ENCODE measurements at regions not wholly inside any gene's neighbourhood (a gene's known extent, or its start where the extent isn't known, plus 50 kb on each side); places are given as distances from the start of the nearest gene placed in this dataset.
A peak's percentile ranks its signal among the peaks of the same experiment; 100 is the strongest.
"Not testable (repeated sequence)": the region's sequence is repeated elsewhere in the genome, so short reads cannot be mapped to it uniquely, and the experiment has no call there.

DNA sequence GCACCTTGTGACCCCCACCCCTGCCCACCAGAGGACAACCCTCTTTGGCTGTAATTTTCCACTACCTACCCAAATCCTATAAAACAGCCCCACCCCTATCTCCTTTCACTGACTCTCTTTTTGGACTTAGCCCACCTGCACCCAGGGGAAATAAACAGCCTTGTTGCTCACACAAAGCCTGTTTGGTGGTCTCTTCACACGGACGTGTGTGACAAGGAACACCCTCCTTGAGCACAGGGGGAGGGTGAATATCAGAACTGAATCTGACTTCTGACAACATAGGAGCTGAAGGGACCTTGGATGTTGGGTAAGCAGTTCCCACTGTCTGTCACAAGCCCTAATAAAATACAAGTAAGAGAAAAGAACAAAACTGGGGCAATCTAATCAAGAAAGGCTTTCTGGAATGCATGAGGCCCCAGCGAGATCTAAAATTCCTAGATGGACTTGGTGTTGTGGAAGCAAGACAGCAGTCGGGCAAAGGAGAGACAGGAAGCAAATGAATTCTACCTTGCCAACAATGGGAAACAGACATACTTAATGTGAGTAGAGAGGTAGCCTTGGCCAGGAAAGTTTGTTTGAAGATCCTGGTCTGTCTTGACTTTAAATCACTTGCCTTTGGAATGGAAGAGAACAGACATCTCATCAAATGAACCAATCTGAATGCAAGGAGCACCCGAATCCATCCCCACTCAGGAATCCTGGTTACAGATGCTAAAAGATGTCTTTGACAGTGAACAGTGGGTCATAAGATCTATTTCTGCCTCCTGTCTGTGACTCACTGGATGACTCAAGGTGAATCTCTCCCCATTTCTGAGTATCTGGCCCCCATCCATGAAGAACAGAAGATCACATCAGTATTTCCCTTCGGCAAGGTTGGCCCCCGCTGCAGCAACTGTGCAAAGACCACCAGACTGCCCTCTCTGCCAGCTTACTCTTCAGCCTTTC is 53.3 kb downstream of the OLFML3 start:
- Histone ChIP-seq H3K9me3 (no peaks in the 10 kb centered on the region), H3K4me1 (no peaks in the 10 kb centered on the region), H3K36me3 (no peaks in the 10 kb centered on the region), H3K4me3 (no peak overlapping the region), H3K27ac (no peak overlapping the region), H3K27me3 (no peaks in the 10 kb centered on the region)
- intact Hi-C loops (cut with DNase I; ENCODE audit: low total_unique reads), result no loop called here
- DNase-seq, result no peak
- TF ChIP-seq, protein P1, sequence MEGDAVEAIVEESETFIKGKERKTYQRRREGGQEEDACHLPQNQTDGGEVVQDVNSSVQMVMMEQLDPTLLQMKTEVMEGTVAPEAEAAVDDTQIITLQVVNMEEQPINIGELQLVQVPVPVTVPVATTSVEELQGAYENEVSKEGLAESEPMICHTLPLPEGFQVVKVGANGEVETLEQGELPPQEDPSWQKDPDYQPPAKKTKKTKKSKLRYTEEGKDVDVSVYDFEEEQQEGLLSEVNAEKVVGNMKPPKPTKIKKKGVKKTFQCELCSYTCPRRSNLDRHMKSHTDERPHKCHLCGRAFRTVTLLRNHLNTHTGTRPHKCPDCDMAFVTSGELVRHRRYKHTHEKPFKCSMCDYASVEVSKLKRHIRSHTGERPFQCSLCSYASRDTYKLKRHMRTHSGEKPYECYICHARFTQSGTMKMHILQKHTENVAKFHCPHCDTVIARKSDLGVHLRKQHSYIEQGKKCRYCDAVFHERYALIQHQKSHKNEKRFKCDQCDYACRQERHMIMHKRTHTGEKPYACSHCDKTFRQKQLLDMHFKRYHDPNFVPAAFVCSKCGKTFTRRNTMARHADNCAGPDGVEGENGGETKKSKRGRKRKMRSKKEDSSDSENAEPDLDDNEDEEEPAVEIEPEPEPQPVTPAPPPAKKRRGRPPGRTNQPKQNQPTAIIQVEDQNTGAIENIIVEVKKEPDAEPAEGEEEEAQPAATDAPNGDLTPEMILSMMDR (IDR thresholded peaks at IDR 0.05), result no peak

DNA sequence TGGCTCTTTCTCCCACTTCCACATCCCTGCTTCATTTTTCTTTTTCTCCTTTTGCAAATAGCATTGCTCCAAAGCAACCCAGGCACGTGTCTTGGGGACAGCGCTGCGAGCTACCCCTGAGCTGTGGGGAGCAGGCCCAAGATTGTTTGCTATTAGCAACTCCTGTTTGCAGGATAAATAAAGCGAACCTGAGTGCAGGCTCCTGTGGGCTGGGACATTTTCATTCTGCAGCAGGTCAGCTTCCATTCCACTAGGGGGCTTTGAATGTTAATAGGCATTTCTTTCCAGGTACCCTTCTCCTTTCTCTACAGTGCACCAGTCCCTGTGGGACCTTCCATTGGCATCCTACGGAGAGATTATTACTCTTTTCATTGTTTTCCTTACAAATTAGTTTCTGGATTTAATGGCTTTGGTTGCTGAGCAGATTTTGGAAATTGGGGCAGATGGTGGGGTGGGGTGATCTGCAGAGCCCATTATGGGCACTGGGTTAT is 54.0 kb downstream of the OLFML3 start:
- H3K4me3 ChIP-seq, result no peak overlapping the region
- no peaks in the 10 kb centered on the region for H3K36me3 ChIP-seq
- H3K9me3 ChIP-seq, result no peaks in the 10 kb centered on the region
- H3K27ac ChIP-seq, result no peak overlapping the region
- no peaks in the 10 kb centered on the region for H3K27me3 ChIP-seq
- TF ChIP-seq, protein P1 (IDR thresholded peaks at IDR 0.05), result peak; percentile 12 to 16
- intact Hi-C loops (cut with DNase I; ENCODE audit: low total_unique reads), result no loop called here
- no peak for DNase-seq
- no peaks in the 10 kb centered on the region for H3K4me1 ChIP-seq

DNA sequence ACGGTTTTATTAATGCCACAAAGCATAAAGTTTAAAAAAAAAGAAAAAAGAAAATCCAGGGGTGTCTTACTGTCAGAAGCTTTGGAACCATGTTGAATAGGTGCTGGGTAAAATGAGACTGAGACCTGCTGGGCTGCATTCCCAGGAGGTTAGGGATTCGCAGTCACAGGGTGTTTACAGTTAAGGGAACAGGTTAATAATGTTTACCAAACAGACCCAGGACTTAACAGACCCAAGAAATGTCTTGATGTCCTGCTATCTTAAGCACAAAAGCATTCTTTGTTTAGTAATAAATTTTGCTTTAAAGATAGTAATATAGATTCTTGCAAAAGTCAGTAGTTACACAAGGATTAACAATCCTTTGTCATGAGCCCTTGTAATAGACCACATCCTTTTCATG is 54.7 kb downstream of the OLFML3 start:
- intact Hi-C loops (cut with DNase I; ENCODE audit: low total_unique reads), result no loop called here
- no peak overlapping the region for H3K4me3 ChIP-seq
- no peaks in the 10 kb centered on the region for H3K9me3 ChIP-seq
- no peak overlapping the region for H3K27ac ChIP-seq
- H3K36me3 ChIP-seq, result no peaks in the 10 kb centered on the region
- no peak for DNase-seq
- H3K27me3 ChIP-seq, result no peaks in the 10 kb centered on the region
- no peaks in the 10 kb centered on the region for H3K4me1 ChIP-seq
- TF ChIP-seq, protein P1 (IDR thresholded peaks at IDR 0.05), result no peak

DNA sequence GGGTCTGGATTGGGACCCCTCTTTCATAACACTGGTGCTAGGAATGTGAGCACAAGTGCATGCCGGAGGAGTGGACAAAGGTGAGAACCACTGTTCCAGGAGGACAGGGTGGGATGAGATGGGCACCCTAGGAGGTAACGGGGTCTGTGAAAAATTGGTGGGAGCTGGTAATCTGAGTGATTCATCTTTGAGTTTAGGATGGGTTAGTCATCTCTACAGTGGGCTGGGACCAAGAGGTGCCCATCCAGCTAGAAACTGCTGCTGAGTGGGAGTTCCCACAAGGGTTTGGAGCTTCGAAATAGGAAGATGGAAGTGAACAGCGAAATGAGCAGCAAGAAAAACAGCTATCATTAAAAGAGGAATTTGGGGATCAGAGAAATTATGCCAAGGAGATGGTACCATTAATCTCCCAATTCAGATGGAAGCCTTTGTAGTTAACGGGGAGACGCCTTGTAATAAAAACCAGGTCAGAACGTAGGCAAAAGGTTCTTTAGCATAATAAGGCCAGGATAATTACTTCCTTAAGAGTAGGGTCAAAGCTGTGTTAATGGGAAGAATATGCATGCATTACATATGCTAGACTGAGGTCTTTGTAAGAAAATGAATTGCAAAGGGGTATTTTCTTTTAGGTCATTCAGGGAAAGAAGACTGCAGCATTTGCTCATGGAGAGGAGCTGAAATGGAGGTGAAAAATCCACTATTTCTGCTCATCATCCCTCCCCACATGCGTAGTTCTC is 55.5 kb downstream of the OLFML3 start:
- H3K36me3 ChIP-seq, result no peaks in the 10 kb centered on the region
- no peaks in the 10 kb centered on the region for H3K4me1 ChIP-seq
- intact Hi-C loops (cut with DNase I; ENCODE audit: low total_unique reads), result no loop called here
- DNase-seq, result no peak
- no peak overlapping the region for H3K27ac ChIP-seq
- H3K27me3 ChIP-seq, result no peaks in the 10 kb centered on the region
- H3K4me3 ChIP-seq, result no peak overlapping the region
- TF ChIP-seq, protein P1 (IDR thresholded peaks at IDR 0.05), result no peak
- no peaks in the 10 kb centered on the region for H3K9me3 ChIP-seq

DNA sequence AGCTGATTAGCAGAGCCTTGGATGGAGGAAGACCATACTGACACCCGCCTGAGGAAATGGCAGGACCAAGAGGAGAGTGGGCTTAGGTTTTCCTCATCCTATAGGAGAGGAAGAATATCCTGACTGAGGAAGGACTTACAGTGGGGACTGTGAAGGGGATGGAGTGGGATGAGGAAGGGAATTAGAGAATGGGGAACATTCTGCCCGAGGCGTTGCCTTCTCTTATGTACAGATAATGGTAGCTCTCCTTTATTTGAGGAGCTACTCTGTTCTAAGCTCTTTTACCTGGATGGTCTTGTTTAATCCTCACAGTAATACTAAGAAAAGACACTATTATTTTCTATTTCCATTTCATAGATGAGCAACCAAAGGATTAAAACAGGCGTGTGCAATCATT is 56.0 kb downstream of the OLFML3 start:
- Histone ChIP-seq H3K27me3 (no peaks in the 10 kb centered on the region), H3K4me3 (no peak overlapping the region), H3K9me3 (no peaks in the 10 kb centered on the region), H3K36me3 (no peaks in the 10 kb centered on the region), H3K4me1 (no peaks in the 10 kb centered on the region), H3K27ac (no peak overlapping the region)
- intact Hi-C loops (cut with DNase I; ENCODE audit: low total_unique reads), result no loop called here
- TF ChIP-seq, protein P1 (IDR thresholded peaks at IDR 0.05), result no peak
- no peak for DNase-seq

DNA sequence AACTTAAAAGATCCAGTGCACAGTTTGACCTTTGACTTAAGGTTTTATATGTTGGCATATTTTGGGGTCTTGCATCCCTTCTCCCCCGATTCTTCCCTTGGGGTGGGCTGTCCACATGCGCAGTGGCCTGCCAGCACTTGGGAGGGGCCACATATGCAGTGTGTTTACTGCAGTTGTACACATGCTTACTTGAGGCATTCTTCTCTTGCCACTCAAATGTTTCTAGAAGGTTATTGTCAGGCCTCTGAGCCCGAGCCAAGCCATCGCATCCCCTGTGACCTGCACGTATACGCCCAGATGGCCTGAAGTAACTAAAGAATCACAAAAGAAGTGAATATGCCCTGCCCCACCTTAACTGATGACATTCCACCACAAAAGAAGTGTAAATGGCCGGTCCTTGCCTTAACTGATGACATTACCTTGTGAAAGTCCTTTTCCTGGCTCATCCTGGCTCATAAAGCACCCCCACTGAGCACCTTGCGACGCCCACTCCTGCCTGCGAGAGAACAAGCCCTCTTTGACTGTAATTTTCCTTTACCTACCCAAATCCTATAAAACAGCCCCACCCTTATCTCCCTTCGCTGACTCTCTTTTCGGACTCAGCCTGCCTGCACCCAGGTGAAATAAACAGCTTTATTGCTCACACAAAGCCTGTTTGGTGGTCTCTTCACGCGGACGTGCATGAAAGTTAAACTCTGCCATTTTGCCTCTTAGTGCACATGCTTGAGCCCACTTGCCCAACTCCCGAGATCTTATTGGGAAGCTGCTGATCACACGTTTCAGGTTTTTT is 57.8 kb downstream of the OLFML3 start:
- H3K4me3 ChIP-seq; H3K9me3 ChIP-seq; H3K27me3 ChIP-seq; H3K36me3 ChIP-seq; intact Hi-C loops (cut with DNase I; ENCODE audit: low total_unique reads); DNase-seq; H3K27ac ChIP-seq; H3K4me1 ChIP-seq: not testable (repeated sequence)
